H1 (cell line): ENCODE measurements at regions not wholly inside any gene's neighbourhood (a gene's known extent, or its start where the extent isn't known, plus 50 kb on each side); places are given as distances from the start of the nearest gene placed in this dataset.

Experiments used
- TBP ChIP-seq: IDR thresholded peaks from 2 replicates; pipeline ENCODE4 v1.6.1; 2011; ENCODE audit warnings: low read depth, low read length, improper control_type of control experiment

DNA sequence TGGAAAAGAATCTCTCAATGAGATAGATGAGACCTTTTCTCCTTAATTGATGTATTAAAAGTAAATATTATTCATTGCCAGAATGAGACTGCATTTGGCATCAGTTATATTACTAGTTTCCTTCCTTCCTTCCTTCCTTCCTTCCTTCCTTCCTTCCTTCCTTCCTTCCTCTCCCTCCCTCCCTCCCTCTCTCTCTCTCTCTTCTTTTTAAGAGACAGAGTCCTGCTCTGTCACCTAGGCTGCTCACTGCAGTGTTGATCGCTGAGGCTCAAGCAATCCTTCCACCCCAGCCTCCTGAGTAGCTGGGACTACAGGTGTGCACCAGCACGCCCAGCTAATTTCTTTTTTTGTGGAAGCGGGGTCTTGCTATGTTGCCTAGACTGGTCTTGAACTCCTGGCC lies 50.4 kb upstream of the ARX start (continued):
- TF ChIP-seq TBP = no peak
